Osteoblast (primary cell): ENCODE measurements at regions not wholly inside any gene's neighbourhood (a gene's known extent, or its start where the extent isn't known, plus 50 kb on each side); places are given as distances from the start of the nearest gene placed in this dataset.

Experiments
- DNase-seq: peaks from one replicate; pipeline ENCODE4 v3.0.0; 2011; ENCODE audit warnings: low spot score, mixed read lengths; ENCODE audit not compliant: insufficient read length; ENCODE audit errors: missing footprints
- H2AFZ ChIP-seq: 2 replicates; pipeline ENCODE4 v1.6.0; 2011; ENCODE audit warnings: mild to moderate bottlenecking, low read length
- H3K27ac ChIP-seq: 2 replicates; pipeline ENCODE4 v1.5.1; 2011; ENCODE audit warnings: mild to moderate bottlenecking, low read depth, low read length, moderate library complexity
- H3K27me3 ChIP-seq: 2 replicates; pipeline ENCODE4 v1.6.0; 2012; ENCODE audit warnings: mild to moderate bottlenecking, control low read depth, inconsistent platforms, low read length, moderate library complexity; ENCODE audit not compliant: insufficient read depth
- H3K36me3 ChIP-seq: 2 replicates; pipeline ENCODE4 v1.5.1; 2011; ENCODE audit warnings: mild to moderate bottlenecking, low read length, control low read depth, moderate library complexity; ENCODE audit not compliant: insufficient read depth
- H3K4me1 ChIP-seq: 2 replicates; pipeline ENCODE4 v1.5.1; 2011; ENCODE audit warnings: mild to moderate bottlenecking, low read length, control low read depth, moderate library complexity; ENCODE audit not compliant: insufficient read depth
- H3K4me2 ChIP-seq: 2 replicates; pipeline ENCODE4 v1.6.0; 2011; ENCODE audit warnings: mild to moderate bottlenecking, low read length; ENCODE audit not compliant: insufficient read depth
- H3K4me3 ChIP-seq: fragments of 200-600 bp; sonication (generic); 3 replicates; pipeline ENCODE4 v1.5.1; 2012; ENCODE audit warnings: mild to moderate bottlenecking, low read length, inconsistent platforms; ENCODE audit not compliant: insufficient read depth
- H3K79me2 ChIP-seq: 2 replicates; pipeline ENCODE4 v1.6.0; 2012; ENCODE audit warnings: mild to moderate bottlenecking, low read length, control low read depth, inconsistent platforms; ENCODE audit not compliant: insufficient read depth
- H3K9me3 ChIP-seq: 2 replicates; pipeline ENCODE4 v1.5.1; 2011; ENCODE audit warnings: low read depth, low read length, control low read depth
- H4K20me1 ChIP-seq: 2 replicates; pipeline ENCODE4 v1.6.0; 2012; ENCODE audit warnings: mild to moderate bottlenecking, low read length, control low read depth; ENCODE audit not compliant: insufficient read depth
- CTCF ChIP-seq: IDR thresholded peaks from 2 replicates; pipeline ENCODE4 v1.5.1; 2011; ENCODE audit warnings: mild to moderate bottlenecking, low read depth, low read length, moderate library complexity; ENCODE audit errors: extremely low read depth

- TF ChIP-seq CTCF = no peak
- Histone ChIP-seq H3K79me2 (no peaks in the 10 kb centered on the region), H2AFZ (no peak overlapping the region), H3K4me2 (no peak overlapping the region), H4K20me1 (no peaks in the 10 kb centered on the region), H3K27me3 (no peaks in the 10 kb centered on the region), H3K27ac (no peak overlapping the region), H3K4me3 (no peak overlapping the region), H3K36me3 (no peaks in the 10 kb centered on the region), H3K4me1 (no peaks in the 10 kb centered on the region), H3K9me3 (no peaks in the 10 kb centered on the region)
- no peak for DNase-seq
These were observed 187.4 kb upstream of the GALNT17 start for GRCh38 chr7:70944516-70944915.

GRCh38 chr7:70947181-70947580 is 184.8 kb upstream of the GALNT17 start:
- Histone ChIP-seq H4K20me1 (no peaks in the 10 kb centered on the region), H3K9me3 (no peaks in the 10 kb centered on the region), H2AFZ (no peak overlapping the region), H3K79me2 (no peaks in the 10 kb centered on the region), H3K27ac (no peak overlapping the region), H3K36me3 (no peaks in the 10 kb centered on the region), H3K4me3 (no peak overlapping the region), H3K4me1 (no peaks in the 10 kb centered on the region), H3K27me3 (no peaks in the 10 kb centered on the region), H3K4me2 (no peak overlapping the region)
- TF ChIP-seq CTCF = no peak
- no peak for DNase-seq

GRCh38 chr7:70949862-70950261 is 182.1 kb upstream of the GALNT17 start:
- Histone ChIP-seq H3K27me3 (no peaks in the 10 kb centered on the region), H3K4me3 (no peak overlapping the region), H3K27ac (no peak overlapping the region), H2AFZ (no peak overlapping the region), H3K4me1 (no peaks in the 10 kb centered on the region), H3K4me2 (no peak overlapping the region), H3K79me2 (no peaks in the 10 kb centered on the region), H4K20me1 (no peaks in the 10 kb centered on the region), H3K36me3 (no peaks in the 10 kb centered on the region), H3K9me3 (no peaks in the 10 kb centered on the region)
- no peak for TF ChIP-seq CTCF
- DNase-seq = no peak

GRCh38 chr7:70951271-70951962 is 180.5 kb upstream of the GALNT17 start:
- Histone ChIP-seq H3K4me2 (no peak overlapping the region), H3K4me1 (no peaks in the 10 kb centered on the region), H3K4me3 (no peak overlapping the region), H4K20me1 (no peaks in the 10 kb centered on the region), H3K79me2 (no peaks in the 10 kb centered on the region), H2AFZ (no peak overlapping the region), H3K27me3 (no peaks in the 10 kb centered on the region), H3K27ac (no peak overlapping the region), H3K36me3 (no peaks in the 10 kb centered on the region), H3K9me3 (no peaks in the 10 kb centered on the region)
- no peak for DNase-seq
- TF ChIP-seq CTCF = no peak
